Liver (tissue), 3 donors: ENCODE measurements at regions not wholly inside any gene's neighbourhood (a gene's known extent, or its start where the extent isn't known, plus 50 kb on each side); places are given as distances from the start of the nearest gene placed in this dataset.

Experiments used
- CTCF ChIP-seq: fragments of 150-350 bp; IDR thresholded peaks from 2 replicates; pipeline ENCODE4 v1.5.1; 2017; ENCODE audit warnings: improper control_type of control experiment, low read depth, low read length; ENCODE audit not compliant: missing input control
- FOXA1 ChIP-seq: IDR thresholded peaks from 2 replicates; pipeline ENCODE4 v1.6.1; 2016; ENCODE audit warnings: antibody characterized with exemption
- GABPA ChIP-seq, 2 donors: IDR thresholded peaks in 1 of 2; conservative IDR thresholded peaks in 1 of 2; 2 replicates each; pipeline ENCODE4 v1.6.1; 2016; ENCODE audit warnings: antibody characterized with exemption in 2 of 2, mild to moderate bottlenecking in 1 of 2, moderate library complexity in 1 of 2
- NR2F2 ChIP-seq: IDR thresholded peaks from 2 replicates; pipeline ENCODE4 v1.6.1; 2016; ENCODE audit warnings: antibody characterized with exemption
- RAD21 ChIP-seq, 2 donors: IDR thresholded peaks; 2 replicates each; pipeline ENCODE4 v1.6.1; 2016; ENCODE audit warnings: antibody characterized with exemption in 2 of 2, mild to moderate bottlenecking in 2 of 2
- SP1 ChIP-seq: IDR thresholded peaks from 2 replicates; pipeline ENCODE4 v1.6.1; 2018; ENCODE audit warnings: antibody characterized with exemption, mild to moderate bottlenecking
- TAF1 ChIP-seq: conservative IDR thresholded peaks from 2 replicates; pipeline ENCODE4 v1.6.1; 2016; ENCODE audit warnings: antibody characterized with exemption, mild to moderate bottlenecking
- YY1 ChIP-seq: IDR thresholded peaks from 2 replicates; pipeline ENCODE4 v1.6.1; 2016; ENCODE audit warnings: antibody characterized with exemption, mild to moderate bottlenecking
- ZBTB33 ChIP-seq: IDR thresholded peaks from 2 replicates; pipeline ENCODE4 v1.6.1; 2016; ENCODE audit warnings: antibody characterized with exemption
- TF ChIP-seq, protein P1 (sequence below): IDR thresholded peaks from 2 replicates; pipeline ENCODE4 v1.6.1; 2016; ENCODE audit warnings: antibody characterized with exemption
- TF ChIP-seq, protein P2 (sequence below): IDR thresholded peaks from 2 replicates; pipeline ENCODE4 v1.6.1; 2016; ENCODE audit warnings: antibody characterized with exemption
- donor health status: healthy.
- donor health status: healthy.

DNA sequence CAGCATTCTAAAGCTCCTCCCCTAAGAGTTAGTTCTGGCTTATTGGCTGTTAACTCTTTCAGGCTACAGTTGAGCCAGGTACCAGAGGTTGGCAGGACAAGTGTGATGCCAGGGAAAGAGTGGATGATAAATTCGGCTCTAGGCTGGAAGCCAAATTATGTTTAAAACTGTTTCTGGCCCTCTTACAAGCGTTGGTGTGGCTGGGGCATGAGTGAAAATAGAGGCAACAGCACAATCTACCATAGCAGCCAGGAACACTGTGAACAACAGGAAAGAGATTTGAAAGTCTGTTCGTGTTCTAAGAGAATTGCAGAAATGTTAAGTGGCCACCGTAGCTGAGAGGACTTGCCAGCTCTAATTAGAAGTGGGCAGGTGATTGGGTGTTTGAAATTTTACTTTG is 84.2 kb downstream of the CDC7 start:
- TF ChIP-seq, protein P1, sequence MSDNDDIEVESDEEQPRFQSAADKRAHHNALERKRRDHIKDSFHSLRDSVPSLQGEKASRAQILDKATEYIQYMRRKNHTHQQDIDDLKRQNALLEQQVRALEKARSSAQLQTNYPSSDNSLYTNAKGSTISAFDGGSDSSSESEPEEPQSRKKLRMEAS = no peak
- TF ChIP-seq SP1 (no peak), TAF1 (no peak), CTCF (no peak), RAD21 (IDR thresholded peaks at IDR 0.05) (no peak), GABPA (IDR thresholded peaks at IDR 0.05 in 1 of 2, conservative IDR thresholded peaks at IDR 0.05 in 1 of 2) (no peak), FOXA1 (no peak), NR2F2 (no peak), ZBTB33 (no peak), YY1 (no peak)
- TF ChIP-seq, protein P2, sequence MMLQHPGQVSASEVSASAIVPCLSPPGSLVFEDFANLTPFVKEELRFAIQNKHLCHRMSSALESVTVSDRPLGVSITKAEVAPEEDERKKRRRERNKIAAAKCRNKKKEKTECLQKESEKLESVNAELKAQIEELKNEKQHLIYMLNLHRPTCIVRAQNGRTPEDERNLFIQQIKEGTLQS = no peak
